Brain microvascular endothelial cell (primary cell): ENCODE measurements at regions not wholly inside any gene's neighbourhood (a gene's known extent, or its start where the extent isn't known, plus 50 kb on each side); places are given as distances from the start of the nearest gene placed in this dataset.
A peak's percentile ranks its signal among the peaks of the same experiment; 100 is the strongest.

Source experiments
- DNase-seq: peaks from one replicate; pipeline ENCODE4 v3.0.0-alpha.2; 2020
- H3K27ac ChIP-seq: fragments of 250-450 bp; sonication (Bioruptor Pico); 2 replicates; pipeline ENCODE4 v1.5.1; 2020; ENCODE audit warnings: mild to moderate bottlenecking, moderate library complexity
- H3K27me3 ChIP-seq: fragments of 250-450 bp; sonication (Bioruptor Pico); replicated peaks from 2 replicates; pipeline ENCODE4 v1.5.1; 2020; ENCODE audit warnings: mild to moderate bottlenecking
- H3K36me3 ChIP-seq: fragments of 250-450 bp; sonication (Bioruptor Pico); replicated peaks from 2 replicates; pipeline ENCODE4 v1.5.1; 2020; ENCODE audit warnings: mild to moderate bottlenecking
- H3K4me3 ChIP-seq: 2 replicates; pipeline ENCODE4 v1.5.1; 2011; ENCODE audit warnings: low read depth, mild to moderate bottlenecking, control low read depth, low read length, moderate library complexity
- in situ Hi-C: cut with HindIII; loops from 2 replicates; pipeline ENCODE4 v1.10.0; 2017; ENCODE audit warnings: low sequenced_read_pairs, low pct_ligation_motif_present
- TF ChIP-seq, protein P1 (sequence below): IDR thresholded peaks from 2 replicates; pipeline ENCODE4 v1.5.1; 2011; ENCODE audit warnings: low read depth, mild to moderate bottlenecking, moderate library complexity, low read length, control low read depth, inconsistent platforms; ENCODE audit errors: missing control alignments

DNA sequence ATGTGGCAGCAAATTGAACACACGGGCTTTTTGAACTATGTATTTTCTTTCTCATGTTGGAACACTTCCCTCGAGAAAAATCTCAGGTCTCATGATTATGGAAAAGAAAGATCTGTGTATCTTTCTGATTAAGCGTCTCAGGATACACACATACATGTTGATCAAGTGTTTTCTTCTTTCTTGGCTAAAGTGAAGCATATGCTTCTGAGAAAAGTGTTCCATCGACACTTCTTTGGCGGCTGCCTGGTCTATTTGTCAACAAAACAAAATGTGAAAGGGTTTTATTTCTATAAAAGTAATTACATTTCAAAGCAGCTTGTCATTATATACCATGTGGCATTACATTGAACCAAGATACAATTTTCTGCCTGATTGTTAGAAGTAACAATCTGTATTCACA, 157.5 kb downstream of the DLEU7 start:
- TF ChIP-seq, protein P1, sequence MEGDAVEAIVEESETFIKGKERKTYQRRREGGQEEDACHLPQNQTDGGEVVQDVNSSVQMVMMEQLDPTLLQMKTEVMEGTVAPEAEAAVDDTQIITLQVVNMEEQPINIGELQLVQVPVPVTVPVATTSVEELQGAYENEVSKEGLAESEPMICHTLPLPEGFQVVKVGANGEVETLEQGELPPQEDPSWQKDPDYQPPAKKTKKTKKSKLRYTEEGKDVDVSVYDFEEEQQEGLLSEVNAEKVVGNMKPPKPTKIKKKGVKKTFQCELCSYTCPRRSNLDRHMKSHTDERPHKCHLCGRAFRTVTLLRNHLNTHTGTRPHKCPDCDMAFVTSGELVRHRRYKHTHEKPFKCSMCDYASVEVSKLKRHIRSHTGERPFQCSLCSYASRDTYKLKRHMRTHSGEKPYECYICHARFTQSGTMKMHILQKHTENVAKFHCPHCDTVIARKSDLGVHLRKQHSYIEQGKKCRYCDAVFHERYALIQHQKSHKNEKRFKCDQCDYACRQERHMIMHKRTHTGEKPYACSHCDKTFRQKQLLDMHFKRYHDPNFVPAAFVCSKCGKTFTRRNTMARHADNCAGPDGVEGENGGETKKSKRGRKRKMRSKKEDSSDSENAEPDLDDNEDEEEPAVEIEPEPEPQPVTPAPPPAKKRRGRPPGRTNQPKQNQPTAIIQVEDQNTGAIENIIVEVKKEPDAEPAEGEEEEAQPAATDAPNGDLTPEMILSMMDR = no peak
- in situ Hi-C loops = no loop called here
- DNase-seq = no peak
- Histone ChIP-seq H3K27me3 (no peaks in the 10 kb centered on the region), H3K27ac (no peak overlapping the region), H3K36me3 (no peaks in the 10 kb centered on the region), H3K4me3 (no peak overlapping the region)

DNA sequence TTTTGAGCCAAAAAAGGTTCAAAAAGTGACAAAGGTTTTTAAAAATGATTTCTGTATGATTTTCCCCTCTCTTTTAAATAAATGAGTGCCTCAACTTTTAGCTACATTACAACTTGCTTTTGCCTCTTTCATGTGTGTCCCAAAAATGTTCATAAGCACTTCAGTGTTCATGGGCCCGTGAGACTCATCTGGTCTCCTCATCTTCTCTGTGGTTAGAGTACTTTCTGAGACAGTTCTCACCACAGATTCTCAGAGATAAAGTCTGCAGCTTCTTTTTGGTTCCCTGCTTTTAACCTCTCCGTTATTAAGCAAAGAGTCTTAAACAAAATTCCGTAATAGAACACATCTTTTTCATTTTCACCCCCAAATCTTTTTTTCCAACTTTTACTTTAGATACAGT, 156.9 kb downstream of the DLEU7 start:
- Histone ChIP-seq H3K27ac (no peak overlapping the region), H3K36me3 (no peaks in the 10 kb centered on the region), H3K27me3 (no peaks in the 10 kb centered on the region), H3K4me3 (no peak overlapping the region)
- TF ChIP-seq, protein P1 = no peak
- DNase-seq = no peak
- in situ Hi-C loops = no loop called here

DNA sequence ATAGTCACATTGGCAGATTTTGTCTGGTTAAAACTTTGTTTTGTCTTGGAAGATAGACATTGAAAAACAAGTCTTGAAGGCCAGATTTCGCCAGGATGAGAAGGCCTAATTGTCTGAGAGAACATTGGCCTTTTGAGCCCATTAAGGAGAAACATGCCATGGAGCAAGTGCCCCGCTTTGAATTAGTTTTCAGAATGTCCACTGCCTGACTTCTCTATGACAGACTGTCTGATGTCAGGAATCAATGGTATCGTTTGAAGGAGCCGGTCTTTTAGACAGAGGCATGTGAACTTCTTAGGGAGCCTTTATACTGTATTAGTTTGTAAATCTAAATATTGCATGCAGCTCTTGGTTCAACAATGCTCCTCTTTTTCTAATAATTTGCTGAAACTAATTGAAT, 155.9 kb downstream of the DLEU7 start:
- Histone ChIP-seq H3K27me3 (no peaks in the 10 kb centered on the region), H3K27ac (no peak overlapping the region), H3K4me3 (no peak overlapping the region), H3K36me3 (no peaks in the 10 kb centered on the region)
- in situ Hi-C loops = no loop called here
- TF ChIP-seq, protein P1 = no peak
- DNase-seq = no peak

DNA sequence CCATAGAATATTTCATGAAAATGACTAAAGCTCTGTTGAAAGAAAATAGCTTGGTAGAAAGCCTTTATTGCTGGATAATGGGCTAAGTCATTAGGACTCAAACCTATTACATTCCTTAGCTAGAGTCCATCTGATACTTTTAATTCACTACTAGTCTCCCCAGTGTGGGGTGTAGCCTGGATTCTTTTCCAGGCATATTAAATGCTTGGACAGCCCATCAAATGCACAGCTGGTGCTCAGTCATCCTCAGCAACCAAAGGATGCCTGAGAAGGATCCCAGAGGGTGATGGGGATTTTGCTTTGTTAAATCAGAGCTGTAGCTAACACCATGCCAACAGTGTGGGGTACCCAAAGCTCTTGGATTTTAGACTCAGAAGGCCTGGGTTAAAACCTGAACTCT, 153.5 kb downstream of the DLEU7 start:
- no peaks in the 10 kb centered on the region for H3K36me3 ChIP-seq
- H3K4me3 ChIP-seq = no peak overlapping the region
- DNase-seq = no peak
- H3K27ac ChIP-seq = no peak overlapping the region
- in situ Hi-C loops = no loop called here
- TF ChIP-seq, protein P1 = no peak
- H3K27me3 ChIP-seq = no peaks in the 10 kb centered on the region

DNA sequence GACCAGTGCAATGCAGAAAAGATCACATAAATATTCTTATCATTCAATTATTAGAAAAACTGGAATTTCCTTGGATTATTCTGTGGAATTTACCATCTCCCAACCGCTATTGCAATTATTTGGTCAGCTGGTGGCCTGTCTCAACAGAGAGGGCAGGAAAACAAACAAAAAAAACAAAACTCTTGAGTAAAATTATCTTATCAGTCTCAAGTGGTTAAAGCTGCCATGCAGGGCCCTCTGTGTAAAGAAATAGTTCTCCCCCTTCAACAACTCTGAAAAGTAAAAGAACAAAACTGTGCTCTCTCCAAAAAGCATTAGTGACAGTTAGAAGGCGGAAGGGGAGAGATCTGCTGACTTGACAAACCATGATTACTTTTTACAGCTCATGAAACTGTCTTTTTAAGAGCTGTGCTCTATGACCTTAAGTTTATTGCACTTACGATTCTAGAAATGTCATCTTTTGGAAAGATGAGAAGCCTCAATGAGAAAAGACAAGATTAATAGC, 152.3 kb downstream of the DLEU7 start:
- TF ChIP-seq, protein P1 = no peak
- peak overlapping the region; percentile 57 for H3K27ac ChIP-seq
- in situ Hi-C loops = no loop called here
- H3K27me3 ChIP-seq = no peaks in the 10 kb centered on the region
- peak; percentile 31 for DNase-seq
- no peak overlapping the region for H3K4me3 ChIP-seq
- no peaks in the 10 kb centered on the region for H3K36me3 ChIP-seq

DNA sequence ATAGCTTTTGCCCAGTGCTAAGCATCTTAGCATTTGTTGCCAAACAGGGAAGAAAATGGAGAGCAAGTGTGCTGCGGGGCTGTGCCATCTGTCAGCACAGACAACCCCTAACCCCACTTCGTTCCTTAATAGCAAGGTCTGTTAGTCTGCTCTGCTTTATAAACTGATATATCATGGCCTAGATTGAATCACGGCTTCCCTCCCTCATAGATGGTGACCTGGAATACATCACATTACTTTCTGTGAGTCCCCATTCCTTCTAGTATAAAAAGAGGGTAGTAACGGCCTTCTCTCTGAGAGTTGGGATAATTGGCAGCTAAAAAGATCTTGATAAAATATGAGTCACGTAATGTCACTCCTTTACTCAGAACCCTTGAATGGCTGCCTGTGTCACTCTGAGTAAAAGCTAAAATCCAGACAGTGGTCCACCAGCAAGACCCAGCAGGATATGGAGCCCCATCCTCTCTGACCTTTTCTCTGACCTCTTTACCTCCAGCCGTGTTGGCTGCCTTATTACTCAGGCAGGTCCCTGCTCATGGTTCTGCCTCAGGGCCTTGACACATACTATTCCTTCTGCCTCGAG, 151.7 kb downstream of the DLEU7 start:
- DNase-seq = peak; percentile 48
- in situ Hi-C loops = no loop called here
- H3K27ac ChIP-seq = peak overlapping the region; percentile 57
- no peak overlapping the region for H3K4me3 ChIP-seq
- no peaks in the 10 kb centered on the region for H3K36me3 ChIP-seq
- no peaks in the 10 kb centered on the region for H3K27me3 ChIP-seq
- TF ChIP-seq, protein P1 = no peak
